CD4-positive, alpha-beta memory T cell (primary cell): ENCODE measurements at regions not wholly inside any gene's neighbourhood (a gene's known extent, or its start where the extent isn't known, plus 50 kb on each side); places are given as distances from the start of the nearest gene placed in this dataset.

Experiments
- CTCF ChIA-PET: fragments of 350-600 bp; sonication (Branson Sonifier 250); formaldehyde crosslinking; loops from one replicate; lab custom pipeline; 2021; ENCODE audit warnings: inconsistent platforms; ENCODE audit not compliant: partially characterized antibody; lab: Charles Lee
- POLR2A ChIA-PET: fragments of 350-600 bp; sonication (Branson Sonifier 250); formaldehyde crosslinking; loops from one replicate; lab custom pipeline; 2021; ENCODE audit not compliant: partially characterized antibody; lab: Charles Lee
- DNase-seq, 5 donors: peaks; one replicate each; pipeline versions ENCODE4 v3.0.0 to v3.0.0-alpha.2; 2020 to 2022; ENCODE audit warnings: mixed read lengths in 1 of 5
- H3K27ac ChIP-seq: one replicate; pipeline ENCODE4 v1.7.0; 2013; ENCODE audit warnings: low read depth, low read length
- H3K27me3 ChIP-seq: 2 replicates; pipeline ENCODE4 v1.7.0; 2013; ENCODE audit warnings: mild to moderate bottlenecking, low read length, moderate library complexity; ENCODE audit not compliant: insufficient read depth
- H3K36me3 ChIP-seq: 2 replicates; pipeline ENCODE4 v1.7.0; 2013; ENCODE audit warnings: mild to moderate bottlenecking, low read length, moderate library complexity; ENCODE audit not compliant: insufficient read depth
- H3K4me1 ChIP-seq: 2 replicates; pipeline ENCODE4 v1.7.0; 2013; ENCODE audit warnings: mild to moderate bottlenecking, low read length, moderate library complexity; ENCODE audit not compliant: insufficient read depth
- H3K4me3 ChIP-seq, 2 donors: one replicate each; pipeline ENCODE4 v1.7.0; 2013; ENCODE audit warnings: low read length in 2 of 2, mild to moderate bottlenecking in 1 of 2
- H3K9me3 ChIP-seq, 2 donors: one replicate each; pipeline ENCODE4 v1.7.0; 2013; ENCODE audit warnings: low read length in 2 of 2, control low read depth in 1 of 2; ENCODE audit not compliant: control insufficient read depth in 1 of 2
- H3K27ac Mint-ChIP-seq, 7 donors: one replicate each; pipeline ENCODE4 v1.8.0; 2020 to 2021; ENCODE audit warnings: mixed read lengths in 7 of 7, mild to moderate bottlenecking in 6 of 7, inconsistent platforms in 3 of 7, moderate library complexity in 3 of 7
- H3K27me3 Mint-ChIP-seq, 2 donors: one replicate each; pipeline ENCODE4 v1.8.0; 2020 to 2021; ENCODE audit warnings: mixed read lengths in 2 of 2
- H3K36me3 Mint-ChIP-seq, 2 donors: one replicate each; pipeline ENCODE4 v1.8.0; 2020 to 2021; ENCODE audit warnings: mixed read lengths in 2 of 2, inconsistent platforms in 1 of 2, mild to moderate bottlenecking in 1 of 2
- H3K4me1 Mint-ChIP-seq, 4 donors: one replicate each; pipeline ENCODE4 v1.8.0; 2020 to 2021; ENCODE audit warnings: mixed read lengths in 4 of 4, mild to moderate bottlenecking in 1 of 4
- H3K4me3 Mint-ChIP-seq, 8 donors: one replicate each; pipeline ENCODE4 v1.8.0; 2020 to 2021; ENCODE audit warnings: mixed read lengths in 8 of 8, mild to moderate bottlenecking in 7 of 8, moderate library complexity in 6 of 8, inconsistent platforms in 3 of 8
- H3K9me3 Mint-ChIP-seq, 8 donors: one replicate each; pipeline ENCODE4 v1.8.0; 2020 to 2021; ENCODE audit warnings: mixed read lengths in 8 of 8, mild to moderate bottlenecking in 5 of 8, inconsistent platforms in 3 of 8, moderate library complexity in 1 of 8
- intact Hi-C: fragments of 100-400 bp; cut with micrococcal nuclease; formaldehyde crosslinking; loops from one replicate; pipeline ENCODE4 v1.15.1; 2023

GRCh38 chr7:88681682-88682081 is 77.8 kb upstream of the ZNF804B start:
- H3K36me3 ChIP-seq, result no peaks in the 10 kb centered on the region
- ChIA-PET POLR2A (no interaction called here), CTCF (no interaction called here)
- H3K4me3 ChIP-seq, result no peak overlapping the region
- no peaks in the 10 kb centered on the region for H3K4me1 ChIP-seq
- H3K27ac ChIP-seq, result no peak overlapping the region
- DNase-seq, result no peak
- peaks cover 0 to 7% (median 0%) of the 10 kb centered on the region in 8 donors for H3K9me3 Mint-ChIP-seq
- intact Hi-C loops, result no loop called here
- peaks cover 0 to 1% of the 10 kb centered on the region in 2 donors for H3K27me3 Mint-ChIP-seq
- H3K27me3 ChIP-seq, result no peaks in the 10 kb centered on the region
- no peaks in the 10 kb centered on the region for H3K36me3 Mint-ChIP-seq
- no peaks in the 10 kb centered on the region for H3K9me3 ChIP-seq
- H3K4me3 Mint-ChIP-seq, result no peak overlapping the region
- no peaks in the 10 kb centered on the region for H3K4me1 Mint-ChIP-seq
- H3K27ac Mint-ChIP-seq, result no peak overlapping the region

GRCh38 chr7:88670536-88670935 is 89.0 kb upstream of the ZNF804B start:
- Histone ChIP-seq H3K4me3 (no peak overlapping the region), H3K27me3 (no peaks in the 10 kb centered on the region), H3K27ac (no peak overlapping the region), H3K36me3 (no peaks in the 10 kb centered on the region), H3K9me3 (no peaks in the 10 kb centered on the region), H3K4me1 (no peaks in the 10 kb centered on the region)
- H3K9me3 Mint-ChIP-seq, result peaks cover 0 to 9% (median under 1%) of the 10 kb centered on the region in 8 donors
- H3K4me3 Mint-ChIP-seq, result no peak overlapping the region
- H3K27me3 Mint-ChIP-seq, result no peaks in the 10 kb centered on the region
- no peak overlapping the region for H3K27ac Mint-ChIP-seq
- H3K36me3 Mint-ChIP-seq, result no peaks in the 10 kb centered on the region
- no peak for DNase-seq
- H3K4me1 Mint-ChIP-seq, result no peaks in the 10 kb centered on the region
- POLR2A ChIA-PET, result no interaction called here
- intact Hi-C loops, result no loop called here
- CTCF ChIA-PET, result no interaction called here

- Histone ChIP-seq H3K4me1 (no peaks in the 10 kb centered on the region), H3K36me3 (no peaks in the 10 kb centered on the region), H3K27ac (no peak overlapping the region), H3K9me3 (no peaks in the 10 kb centered on the region), H3K27me3 (no peaks in the 10 kb centered on the region), H3K4me3 (no peak overlapping the region)
- H3K27me3 Mint-ChIP-seq, result no peaks in the 10 kb centered on the region
- H3K27ac Mint-ChIP-seq, result no peak overlapping the region
- no peak for DNase-seq
- no peaks in the 10 kb centered on the region for H3K36me3 Mint-ChIP-seq
- H3K9me3 Mint-ChIP-seq, result peaks cover 0 to 9% (median under 1%) of the 10 kb centered on the region in 8 donors
- POLR2A ChIA-PET, result no interaction called here
- intact Hi-C loops, result no loop called here
- no peak overlapping the region for H3K4me3 Mint-ChIP-seq
- CTCF ChIA-PET, result interaction anchor here (0.7 kb wide), 1 partner anchor 1789 kb away, joined by 3 read pairs; no protein-coding TSS in a partner anchor
- no peaks in the 10 kb centered on the region for H3K4me1 Mint-ChIP-seq
Measured at GRCh38 chr7:88669913-88670312, 89.6 kb upstream of the ZNF804B start.

GRCh38 chr7:88668591-88668990 is 90.9 kb upstream of the ZNF804B start:
- Mint-ChIP-seq H3K4me1 (no peaks in the 10 kb centered on the region), H3K4me3 (no peak overlapping the region), H3K27me3 (no peaks in the 10 kb centered on the region), H3K27ac (no peak overlapping the region), H3K36me3 (no peaks in the 10 kb centered on the region), H3K9me3 (peaks cover 0 to 9% (median under 1%) of the 10 kb centered on the region in 8 donors)
- no peaks in the 10 kb centered on the region for H3K4me1 ChIP-seq
- no peak for DNase-seq
- H3K36me3 ChIP-seq, result no peaks in the 10 kb centered on the region
- intact Hi-C loops, result no loop called here
- POLR2A ChIA-PET, result no interaction called here
- H3K9me3 ChIP-seq, result no peaks in the 10 kb centered on the region
- CTCF ChIA-PET, result no interaction called here
- H3K27me3 ChIP-seq, result no peaks in the 10 kb centered on the region
- no peak overlapping the region for H3K4me3 ChIP-seq
- no peak overlapping the region for H3K27ac ChIP-seq

- Histone ChIP-seq H3K9me3 (no peaks in the 10 kb centered on the region), H3K27me3 (no peaks in the 10 kb centered on the region), H3K36me3 (no peaks in the 10 kb centered on the region), H3K27ac (no peak overlapping the region), H3K4me3 (no peak overlapping the region), H3K4me1 (no peaks in the 10 kb centered on the region)
- POLR2A ChIA-PET, result no interaction called here
- H3K27ac Mint-ChIP-seq, result no peak overlapping the region
- CTCF ChIA-PET, result no interaction called here
- no peaks in the 10 kb centered on the region for H3K4me1 Mint-ChIP-seq
- H3K9me3 Mint-ChIP-seq, result peaks cover 0 to 4% (median 0%) of the 10 kb centered on the region in 8 donors
- H3K4me3 Mint-ChIP-seq, result no peak overlapping the region
- H3K27me3 Mint-ChIP-seq, result no peaks in the 10 kb centered on the region
- no peak for DNase-seq
- no peaks in the 10 kb centered on the region for H3K36me3 Mint-ChIP-seq
- intact Hi-C loops, result no loop called here
Measured at GRCh38 chr7:88666626-88667025, 92.9 kb upstream of the ZNF804B start.

- no peak overlapping the region for H3K27ac Mint-ChIP-seq
- no peak overlapping the region for H3K27ac ChIP-seq
- H3K4me1 Mint-ChIP-seq, result no peaks in the 10 kb centered on the region
- no peak for DNase-seq
- intact Hi-C loops, result no loop called here
- ChIA-PET POLR2A (no interaction called here), CTCF (no interaction called here)
- H3K9me3 Mint-ChIP-seq, result peaks cover 0 to 4% (median 0%) of the 10 kb centered on the region in 8 donors
- H3K36me3 ChIP-seq, result no peaks in the 10 kb centered on the region
- no peaks in the 10 kb centered on the region for H3K36me3 Mint-ChIP-seq
- H3K27me3 ChIP-seq, result no peaks in the 10 kb centered on the region
- no peak overlapping the region for H3K4me3 ChIP-seq
- H3K9me3 ChIP-seq, result no peaks in the 10 kb centered on the region
- H3K4me1 ChIP-seq, result no peaks in the 10 kb centered on the region
- no peak overlapping the region for H3K4me3 Mint-ChIP-seq
- no peaks in the 10 kb centered on the region for H3K27me3 Mint-ChIP-seq
Measured at GRCh38 chr7:88665892-88666514, 93.5 kb upstream of the ZNF804B start.

GRCh38 chr7:88664630-88665233 is 94.8 kb upstream of the ZNF804B start:
- CTCF ChIA-PET, result no interaction called here
- DNase-seq, result no peak
- H3K4me3 Mint-ChIP-seq, result no peak overlapping the region

More at GRCh38 chr7:88664630-88665233, 94.8 kb upstream of the ZNF804B start:
- H3K36me3 Mint-ChIP-seq, result no peaks in the 10 kb centered on the region
- POLR2A ChIA-PET, result no interaction called here
- H3K4me1 Mint-ChIP-seq, result no peaks in the 10 kb centered on the region
- intact Hi-C loops, result no loop called here
- Histone ChIP-seq H3K4me1 (no peaks in the 10 kb centered on the region), H3K9me3 (no peaks in the 10 kb centered on the region), H3K4me3 (no peak overlapping the region), H3K27me3 (no peaks in the 10 kb centered on the region), H3K36me3 (no peaks in the 10 kb centered on the region), H3K27ac (no peak overlapping the region)
- H3K27me3 Mint-ChIP-seq, result no peaks in the 10 kb centered on the region
- H3K27ac Mint-ChIP-seq, result no peak overlapping the region
- peaks cover 0 to 3% (median 0%) of the 10 kb centered on the region in 8 donors for H3K9me3 Mint-ChIP-seq
